WTC11 (cell line): ENCODE measurements at regions not wholly inside any gene's neighbourhood (a gene's known extent, or its start where the extent isn't known, plus 50 kb on each side); places are given as distances from the start of the nearest gene placed in this dataset.

Experiments used
- ATAC-seq: fragments of 200-7000 bp; cut with Tn5 transposase; 2 replicates; pipeline ENCODE4 v1.10.0; 2021; ENCODE audit warnings: mild to moderate bottlenecking, moderate library complexity
- CTCF ChIA-PET: fragments of 300-600 bp; sonication (Branson Sonifier 250); formaldehyde crosslinking; loops from one replicate; lab custom pipeline; 2021; ENCODE audit warnings: antibody characterized with exemption; lab: Charles Lee
- POLR2A ChIA-PET: fragments of 350-600 bp; sonication (Branson Sonifier 250); formaldehyde crosslinking; loops from one replicate; lab custom pipeline; 2021; ENCODE audit warnings: antibody characterized with exemption; lab: Charles Lee
- DNase-seq: peaks from one replicate; pipeline ENCODE4 v3.0.0; 2021; ENCODE audit warnings: low spot score
- H3K27ac Mint-ChIP-seq: 2 replicates; pipeline ENCODE4 v1.8.0; 2021; ENCODE audit warnings: mixed read lengths
- H3K27me3 Mint-ChIP-seq: 2 replicates; pipeline ENCODE4 v1.8.0; 2021; ENCODE audit warnings: low read depth, mild to moderate bottlenecking, moderate library complexity, mixed read lengths
- H3K36me3 Mint-ChIP-seq: 2 replicates; pipeline ENCODE4 v1.8.0; 2021; ENCODE audit warnings: mixed read lengths
- H3K4me1 Mint-ChIP-seq: 2 replicates; pipeline ENCODE4 v1.8.0; 2022; ENCODE audit warnings: mixed read lengths
- H3K4me3 Mint-ChIP-seq: 2 replicates; pipeline ENCODE4 v1.8.0; 2021; ENCODE audit warnings: mild to moderate bottlenecking, moderate library complexity, mixed read lengths
- H3K9me3 Mint-ChIP-seq: 2 replicates; pipeline ENCODE4 v1.8.0; 2021; ENCODE audit warnings: mixed read lengths
- CREM ChIP-seq: sonication (generic); formaldehyde crosslinking; IDR thresholded peaks from 2 replicates; pipeline ENCODE4 v1.8.1; 2022; ENCODE audit warnings: mild to moderate bottlenecking, missing genetic modification reagents, moderate library complexity
- ELF4 ChIP-seq: sonication (generic); formaldehyde crosslinking; IDR thresholded peaks from 2 replicates; pipeline ENCODE4 v1.8.1; 2022; ENCODE audit warnings: low read depth, mild to moderate bottlenecking, moderate library complexity, missing genetic modification reagents
- ETV6 ChIP-seq: sonication (generic); formaldehyde crosslinking; IDR thresholded peaks from 2 replicates; pipeline ENCODE4 v1.8.1; 2022; ENCODE audit warnings: mild to moderate bottlenecking, missing genetic modification reagents
- FOXP1 ChIP-seq: sonication (generic); formaldehyde crosslinking; IDR thresholded peaks from 2 replicates; pipeline ENCODE4 v1.8.0; 2022; ENCODE audit warnings: missing genetic modification reagents, mild to moderate bottlenecking, moderate library complexity, borderline replicate concordance
- IRF2 ChIP-seq: sonication (generic); formaldehyde crosslinking; IDR thresholded peaks from 2 replicates; pipeline ENCODE4 v1.8.0; 2022; ENCODE audit warnings: low read depth, missing genetic modification reagents, borderline replicate concordance
- JAZF1 ChIP-seq: fragments of 250-450 bp; sonication (Bioruptor Pico); IDR thresholded peaks from 2 replicates; pipeline ENCODE4 v1.9.0; 2021; ENCODE audit warnings: moderate library complexity, mild to moderate bottlenecking, inconsistent platforms
- MYBL2 ChIP-seq: sonication (generic); formaldehyde crosslinking; IDR thresholded peaks from 2 replicates; pipeline ENCODE4 v1.8.1; 2023; ENCODE audit warnings: mild to moderate bottlenecking, moderate library complexity, missing genetic modification reagents
- OVOL2 ChIP-seq: fragments of 250-450 bp; sonication (Bioruptor Pico); IDR thresholded peaks from 2 replicates; pipeline ENCODE4 v1.9.0; 2021; ENCODE audit warnings: mild to moderate bottlenecking, borderline replicate concordance
- PRRX2 ChIP-seq: fragments of 250-450 bp; sonication (Bioruptor Pico); IDR thresholded peaks from 2 replicates; pipeline ENCODE4 v1.8.0; 2021; ENCODE audit warnings: mild to moderate bottlenecking
- SMAD3 ChIP-seq: sonication (generic); formaldehyde crosslinking; IDR thresholded peaks from 2 replicates; pipeline ENCODE4 v1.8.0; 2022; ENCODE audit warnings: missing genetic modification reagents, mild to moderate bottlenecking, borderline replicate concordance
- SMAD4 ChIP-seq: sonication (generic); formaldehyde crosslinking; IDR thresholded peaks from 2 replicates; pipeline ENCODE4 v1.8.0; 2022; ENCODE audit warnings: mild to moderate bottlenecking, missing genetic modification reagents
- ZBTB21 ChIP-seq: sonication (generic); formaldehyde crosslinking; IDR thresholded peaks from 2 replicates; pipeline ENCODE4 v1.8.1; 2023; ENCODE audit warnings: mild to moderate bottlenecking, missing genetic modification reagents, borderline replicate concordance
- ZNF396 ChIP-seq: fragments of 250-450 bp; sonication (Bioruptor Pico); IDR thresholded peaks from 2 replicates; pipeline ENCODE4 v1.8.0; 2021; ENCODE audit warnings: mild to moderate bottlenecking, moderate library complexity, borderline replicate concordance
- TF ChIP-seq, protein P1 (sequence below): sonication (generic); formaldehyde crosslinking; IDR thresholded peaks from 2 replicates; pipeline ENCODE4 v1.8.0; 2022; ENCODE audit warnings: mild to moderate bottlenecking, missing genetic modification reagents
- TF ChIP-seq, protein P2 (sequence below): sonication (generic); formaldehyde crosslinking; IDR thresholded peaks from 2 replicates; pipeline ENCODE4 v1.8.0; 2022; ENCODE audit warnings: mild to moderate bottlenecking, missing genetic modification reagents
- TF ChIP-seq, protein P3 (sequence below): sonication (generic); formaldehyde crosslinking; IDR thresholded peaks from 2 replicates; pipeline ENCODE4 v1.8.1; 2023; ENCODE audit warnings: mild to moderate bottlenecking, moderate library complexity, missing genetic modification reagents
- TF ChIP-seq, protein P4 (sequence below): fragments of 250-450 bp; sonication (Bioruptor Pico); IDR thresholded peaks from 2 replicates; pipeline ENCODE4 v1.9.0; 2021; ENCODE audit warnings: mild to moderate bottlenecking, borderline replicate concordance
- TF ChIP-seq, protein P5 (sequence below): sonication (generic); formaldehyde crosslinking; IDR thresholded peaks from 2 replicates; pipeline ENCODE4 v1.8.1; 2023; ENCODE audit warnings: mild to moderate bottlenecking, missing genetic modification reagents, moderate library complexity
- TF ChIP-seq, protein P6 (sequence below): fragments of 250-450 bp; sonication (Bioruptor Pico); IDR thresholded peaks from 2 replicates; pipeline ENCODE4 v1.8.0; 2021; ENCODE audit warnings: mild to moderate bottlenecking
- TF ChIP-seq, protein P7 (sequence below): sonication (generic); formaldehyde crosslinking; IDR thresholded peaks from 2 replicates; pipeline ENCODE4 v1.8.0; 2023; ENCODE audit warnings: missing genetic modification reagents
- TF ChIP-seq, protein P8 (sequence below): sonication (generic); formaldehyde crosslinking; IDR thresholded peaks from 2 replicates; pipeline ENCODE4 v1.8.1; 2022; ENCODE audit warnings: low read depth, missing genetic modification reagents, borderline replicate concordance

DNA sequence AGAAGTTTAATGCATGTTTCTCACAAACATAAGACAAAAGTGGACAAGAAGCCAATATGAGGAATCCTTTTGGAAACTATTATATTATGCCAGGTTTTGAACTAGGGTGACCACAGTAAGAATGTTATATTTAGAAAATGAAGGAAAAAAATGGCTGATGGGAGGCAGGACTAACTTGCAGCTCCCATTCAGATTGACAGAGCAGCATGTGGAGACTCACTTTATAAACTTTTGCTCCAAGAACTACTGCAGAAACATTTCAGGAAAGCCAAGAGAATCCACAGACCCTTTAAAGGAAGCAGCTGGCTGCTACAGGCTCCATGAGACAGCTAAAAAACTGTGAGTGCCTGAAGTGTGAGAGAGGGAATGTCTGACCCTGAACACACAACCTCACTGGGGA is 738.6 kb upstream of the GRIA3 start (continued):
- TF ChIP-seq ZNF396 (CRISPR knock-in tag) (no peak), SMAD4 (CRISPR knock-in tag) (no peak)

DNA sequence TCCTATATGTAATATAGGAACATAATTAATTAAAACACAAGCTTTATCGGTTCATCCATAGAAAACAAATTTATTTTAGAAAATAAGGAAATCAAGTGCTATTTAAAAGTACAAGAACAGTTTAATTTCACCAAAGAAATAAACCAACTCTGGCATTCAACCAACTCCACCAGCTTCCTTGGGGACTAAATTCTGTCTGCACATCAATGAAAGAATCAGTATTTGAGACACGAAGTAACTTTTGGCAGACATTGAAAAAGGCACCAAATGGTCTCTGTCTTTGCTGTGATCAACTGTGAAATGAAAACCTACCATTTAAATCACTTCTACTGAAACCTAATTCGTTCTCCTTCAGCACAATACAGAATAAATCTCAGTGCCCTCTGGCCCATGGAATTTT is 719.7 kb upstream of the GRIA3 start:
- DNase-seq (no peak), ATAC-seq (no peak)
- POLR2A ChIA-PET: no interaction called here
- H3K36me3 Mint-ChIP-seq: no peaks in the 10 kb centered on the region
- no peaks in the 10 kb centered on the region for H3K4me1 Mint-ChIP-seq
- no peak overlapping the region for H3K27ac Mint-ChIP-seq
- H3K27me3 Mint-ChIP-seq: no peaks in the 10 kb centered on the region
- no peaks in the 10 kb centered on the region for H3K9me3 Mint-ChIP-seq
- CTCF ChIA-PET: no interaction called here
- TF ChIP-seq, protein P1, sequence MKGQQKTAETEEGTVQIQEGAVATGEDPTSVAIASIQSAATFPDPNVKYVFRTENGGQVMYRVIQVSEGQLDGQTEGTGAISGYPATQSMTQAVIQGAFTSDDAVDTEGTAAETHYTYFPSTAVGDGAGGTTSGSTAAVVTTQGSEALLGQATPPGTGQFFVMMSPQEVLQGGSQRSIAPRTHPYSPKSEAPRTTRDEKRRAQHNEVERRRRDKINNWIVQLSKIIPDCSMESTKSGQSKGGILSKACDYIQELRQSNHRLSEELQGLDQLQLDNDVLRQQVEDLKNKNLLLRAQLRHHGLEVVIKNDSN (CRISPR knock-in tag): no peak
- TF ChIP-seq PRRX2 (no peak), CREM (CRISPR knock-in tag) (no peak), ELF4 (CRISPR knock-in tag) (no peak), SMAD4 (CRISPR knock-in tag) (no peak), FOXP1 (CRISPR knock-in tag) (no peak), ETV6 (CRISPR knock-in tag) (no peak), MYBL2 (CRISPR knock-in tag) (no peak), SMAD3 (no peak), OVOL2 (CRISPR knock-in tag) (no peak), ZBTB21 (CRISPR knock-in tag) (no peak), IRF2 (CRISPR knock-in tag) (no peak), JAZF1 (CRISPR knock-in tag) (no peak)
- TF ChIP-seq, protein P2, sequence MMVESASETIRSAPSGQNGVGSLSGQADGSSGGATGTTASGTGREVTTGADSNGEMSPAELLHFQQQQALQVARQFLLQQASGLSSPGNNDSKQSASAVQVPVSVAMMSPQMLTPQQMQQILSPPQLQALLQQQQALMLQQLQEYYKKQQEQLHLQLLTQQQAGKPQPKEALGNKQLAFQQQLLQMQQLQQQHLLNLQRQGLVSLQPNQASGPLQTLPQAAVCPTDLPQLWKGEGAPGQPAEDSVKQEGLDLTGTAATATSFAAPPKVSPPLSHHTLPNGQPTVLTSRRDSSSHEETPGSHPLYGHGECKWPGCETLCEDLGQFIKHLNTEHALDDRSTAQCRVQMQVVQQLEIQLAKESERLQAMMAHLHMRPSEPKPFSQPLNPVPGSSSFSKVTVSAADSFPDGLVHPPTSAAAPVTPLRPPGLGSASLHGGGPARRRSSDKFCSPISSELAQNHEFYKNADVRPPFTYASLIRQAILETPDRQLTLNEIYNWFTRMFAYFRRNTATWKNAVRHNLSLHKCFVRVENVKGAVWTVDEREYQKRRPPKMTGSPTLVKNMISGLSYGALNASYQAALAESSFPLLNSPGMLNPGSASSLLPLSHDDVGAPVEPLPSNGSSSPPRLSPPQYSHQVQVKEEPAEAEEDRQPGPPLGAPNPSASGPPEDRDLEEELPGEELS (CRISPR knock-in tag): no peak
- TF ChIP-seq, protein P3, sequence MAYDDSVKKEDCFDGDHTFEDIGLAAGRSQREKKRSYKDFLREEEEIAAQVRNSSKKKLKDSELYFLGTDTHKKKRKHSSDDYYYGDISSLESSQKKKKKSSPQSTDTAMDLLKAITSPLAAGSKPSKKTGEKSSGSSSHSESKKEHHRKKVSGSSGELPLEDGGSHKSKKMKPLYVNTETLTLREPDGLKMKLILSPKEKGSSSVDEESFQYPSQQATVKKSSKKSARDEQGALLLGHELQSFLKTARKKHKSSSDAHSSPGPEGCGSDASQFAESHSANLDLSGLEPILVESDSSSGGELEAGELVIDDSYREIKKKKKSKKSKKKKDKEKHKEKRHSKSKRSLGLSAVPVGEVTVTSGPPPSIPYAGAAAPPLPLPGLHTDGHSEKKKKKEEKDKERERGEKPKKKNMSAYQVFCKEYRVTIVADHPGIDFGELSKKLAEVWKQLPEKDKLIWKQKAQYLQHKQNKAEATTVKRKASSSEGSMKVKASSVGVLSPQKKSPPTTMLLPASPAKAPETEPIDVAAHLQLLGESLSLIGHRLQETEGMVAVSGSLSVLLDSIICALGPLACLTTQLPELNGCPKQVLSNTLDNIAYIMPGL (CRISPR knock-in tag): no peak
- TF ChIP-seq, protein P4, sequence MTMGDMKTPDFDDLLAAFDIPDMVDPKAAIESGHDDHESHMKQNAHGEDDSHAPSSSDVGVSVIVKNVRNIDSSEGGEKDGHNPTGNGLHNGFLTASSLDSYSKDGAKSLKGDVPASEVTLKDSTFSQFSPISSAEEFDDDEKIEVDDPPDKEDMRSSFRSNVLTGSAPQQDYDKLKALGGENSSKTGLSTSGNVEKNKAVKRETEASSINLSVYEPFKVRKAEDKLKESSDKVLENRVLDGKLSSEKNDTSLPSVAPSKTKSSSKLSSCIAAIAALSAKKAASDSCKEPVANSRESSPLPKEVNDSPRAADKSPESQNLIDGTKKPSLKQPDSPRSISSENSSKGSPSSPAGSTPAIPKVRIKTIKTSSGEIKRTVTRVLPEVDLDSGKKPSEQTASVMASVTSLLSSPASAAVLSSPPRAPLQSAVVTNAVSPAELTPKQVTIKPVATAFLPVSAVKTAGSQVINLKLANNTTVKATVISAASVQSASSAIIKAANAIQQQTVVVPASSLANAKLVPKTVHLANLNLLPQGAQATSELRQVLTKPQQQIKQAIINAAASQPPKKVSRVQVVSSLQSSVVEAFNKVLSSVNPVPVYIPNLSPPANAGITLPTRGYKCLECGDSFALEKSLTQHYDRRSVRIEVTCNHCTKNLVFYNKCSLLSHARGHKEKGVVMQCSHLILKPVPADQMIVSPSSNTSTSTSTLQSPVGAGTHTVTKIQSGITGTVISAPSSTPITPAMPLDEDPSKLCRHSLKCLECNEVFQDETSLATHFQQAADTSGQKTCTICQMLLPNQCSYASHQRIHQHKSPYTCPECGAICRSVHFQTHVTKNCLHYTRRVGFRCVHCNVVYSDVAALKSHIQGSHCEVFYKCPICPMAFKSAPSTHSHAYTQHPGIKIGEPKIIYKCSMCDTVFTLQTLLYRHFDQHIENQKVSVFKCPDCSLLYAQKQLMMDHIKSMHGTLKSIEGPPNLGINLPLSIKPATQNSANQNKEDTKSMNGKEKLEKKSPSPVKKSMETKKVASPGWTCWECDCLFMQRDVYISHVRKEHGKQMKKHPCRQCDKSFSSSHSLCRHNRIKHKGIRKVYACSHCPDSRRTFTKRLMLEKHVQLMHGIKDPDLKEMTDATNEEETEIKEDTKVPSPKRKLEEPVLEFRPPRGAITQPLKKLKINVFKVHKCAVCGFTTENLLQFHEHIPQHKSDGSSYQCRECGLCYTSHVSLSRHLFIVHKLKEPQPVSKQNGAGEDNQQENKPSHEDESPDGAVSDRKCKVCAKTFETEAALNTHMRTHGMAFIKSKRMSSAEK: no peak
- TF ChIP-seq, protein P5, sequence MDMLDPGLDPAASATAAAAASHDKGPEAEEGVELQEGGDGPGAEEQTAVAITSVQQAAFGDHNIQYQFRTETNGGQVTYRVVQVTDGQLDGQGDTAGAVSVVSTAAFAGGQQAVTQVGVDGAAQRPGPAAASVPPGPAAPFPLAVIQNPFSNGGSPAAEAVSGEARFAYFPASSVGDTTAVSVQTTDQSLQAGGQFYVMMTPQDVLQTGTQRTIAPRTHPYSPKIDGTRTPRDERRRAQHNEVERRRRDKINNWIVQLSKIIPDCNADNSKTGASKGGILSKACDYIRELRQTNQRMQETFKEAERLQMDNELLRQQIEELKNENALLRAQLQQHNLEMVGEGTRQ (CRISPR knock-in tag): no peak
- TF ChIP-seq, protein P6, sequence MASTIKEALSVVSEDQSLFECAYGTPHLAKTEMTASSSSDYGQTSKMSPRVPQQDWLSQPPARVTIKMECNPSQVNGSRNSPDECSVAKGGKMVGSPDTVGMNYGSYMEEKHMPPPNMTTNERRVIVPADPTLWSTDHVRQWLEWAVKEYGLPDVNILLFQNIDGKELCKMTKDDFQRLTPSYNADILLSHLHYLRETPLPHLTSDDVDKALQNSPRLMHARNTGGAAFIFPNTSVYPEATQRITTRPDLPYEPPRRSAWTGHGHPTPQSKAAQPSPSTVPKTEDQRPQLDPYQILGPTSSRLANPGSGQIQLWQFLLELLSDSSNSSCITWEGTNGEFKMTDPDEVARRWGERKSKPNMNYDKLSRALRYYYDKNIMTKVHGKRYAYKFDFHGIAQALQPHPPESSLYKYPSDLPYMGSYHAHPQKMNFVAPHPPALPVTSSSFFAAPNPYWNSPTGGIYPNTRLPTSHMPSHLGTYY (CRISPR knock-in tag): no peak
- TF ChIP-seq, protein P7, sequence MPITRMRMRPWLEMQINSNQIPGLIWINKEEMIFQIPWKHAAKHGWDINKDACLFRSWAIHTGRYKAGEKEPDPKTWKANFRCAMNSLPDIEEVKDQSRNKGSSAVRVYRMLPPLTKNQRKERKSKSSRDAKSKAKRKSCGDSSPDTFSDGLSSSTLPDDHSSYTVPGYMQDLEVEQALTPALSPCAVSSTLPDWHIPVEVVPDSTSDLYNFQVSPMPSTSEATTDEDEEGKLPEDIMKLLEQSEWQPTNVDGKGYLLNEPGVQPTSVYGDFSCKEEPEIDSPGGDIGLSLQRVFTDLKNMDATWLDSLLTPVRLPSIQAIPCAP: no peak
- TF ChIP-seq, protein P8, sequence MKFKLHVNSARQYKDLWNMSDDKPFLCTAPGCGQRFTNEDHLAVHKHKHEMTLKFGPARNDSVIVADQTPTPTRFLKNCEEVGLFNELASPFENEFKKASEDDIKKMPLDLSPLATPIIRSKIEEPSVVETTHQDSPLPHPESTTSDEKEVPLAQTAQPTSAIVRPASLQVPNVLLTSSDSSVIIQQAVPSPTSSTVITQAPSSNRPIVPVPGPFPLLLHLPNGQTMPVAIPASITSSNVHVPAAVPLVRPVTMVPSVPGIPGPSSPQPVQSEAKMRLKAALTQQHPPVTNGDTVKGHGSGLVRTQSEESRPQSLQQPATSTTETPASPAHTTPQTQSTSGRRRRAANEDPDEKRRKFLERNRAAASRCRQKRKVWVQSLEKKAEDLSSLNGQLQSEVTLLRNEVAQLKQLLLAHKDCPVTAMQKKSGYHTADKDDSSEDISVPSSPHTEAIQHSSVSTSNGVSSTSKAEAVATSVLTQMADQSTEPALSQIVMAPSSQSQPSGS: no peak
- TF ChIP-seq, all 79 proteins: peak for 0
- H3K4me3 Mint-ChIP-seq: no peak overlapping the region
